ENCODE measurements at regions not wholly inside any gene's neighbourhood (a gene's known extent, or its start where the extent isn't known, plus 50 kb on each side); places are given as distances from the start of the nearest gene placed in this dataset.

DNA sequence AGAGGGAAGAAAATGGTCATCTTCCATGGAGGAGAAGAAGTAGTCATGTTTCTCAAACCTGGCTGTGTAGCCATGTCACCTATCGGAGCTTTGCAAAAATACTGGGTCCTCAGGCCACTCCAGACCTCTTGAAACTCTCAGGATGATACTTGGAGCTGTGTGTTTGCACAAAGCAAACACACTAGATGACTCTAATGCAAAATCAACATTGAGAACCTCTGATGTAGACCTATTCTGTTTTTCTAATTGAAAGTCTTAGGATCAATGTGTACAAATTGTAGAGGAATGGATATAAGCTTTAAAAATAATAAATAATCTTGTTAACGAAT lies 444.3 kb downstream of the RND3 start:
- 94 to 96% methylated on average over 2 of the region's 2 CpGs for WGBS, 2 donors
- intact Hi-C loops (cut with DNase I; ENCODE audit: low total_unique reads), result no loop called here
- TF ChIP-seq POLR2A (IDR thresholded peaks at IDR 0.05), result no peak
- TF ChIP-seq, protein P1, sequence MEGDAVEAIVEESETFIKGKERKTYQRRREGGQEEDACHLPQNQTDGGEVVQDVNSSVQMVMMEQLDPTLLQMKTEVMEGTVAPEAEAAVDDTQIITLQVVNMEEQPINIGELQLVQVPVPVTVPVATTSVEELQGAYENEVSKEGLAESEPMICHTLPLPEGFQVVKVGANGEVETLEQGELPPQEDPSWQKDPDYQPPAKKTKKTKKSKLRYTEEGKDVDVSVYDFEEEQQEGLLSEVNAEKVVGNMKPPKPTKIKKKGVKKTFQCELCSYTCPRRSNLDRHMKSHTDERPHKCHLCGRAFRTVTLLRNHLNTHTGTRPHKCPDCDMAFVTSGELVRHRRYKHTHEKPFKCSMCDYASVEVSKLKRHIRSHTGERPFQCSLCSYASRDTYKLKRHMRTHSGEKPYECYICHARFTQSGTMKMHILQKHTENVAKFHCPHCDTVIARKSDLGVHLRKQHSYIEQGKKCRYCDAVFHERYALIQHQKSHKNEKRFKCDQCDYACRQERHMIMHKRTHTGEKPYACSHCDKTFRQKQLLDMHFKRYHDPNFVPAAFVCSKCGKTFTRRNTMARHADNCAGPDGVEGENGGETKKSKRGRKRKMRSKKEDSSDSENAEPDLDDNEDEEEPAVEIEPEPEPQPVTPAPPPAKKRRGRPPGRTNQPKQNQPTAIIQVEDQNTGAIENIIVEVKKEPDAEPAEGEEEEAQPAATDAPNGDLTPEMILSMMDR (IDR thresholded peaks at IDR 0.05), result no peak
- no peak for DNase-seq (ENCODE audit: low spot score in 2 of 2)
- no peak overlapping the region for H3K4me3 ChIP-seq (ENCODE audit: low read depth, poor library complexity, severe bottlenecking)

DNA sequence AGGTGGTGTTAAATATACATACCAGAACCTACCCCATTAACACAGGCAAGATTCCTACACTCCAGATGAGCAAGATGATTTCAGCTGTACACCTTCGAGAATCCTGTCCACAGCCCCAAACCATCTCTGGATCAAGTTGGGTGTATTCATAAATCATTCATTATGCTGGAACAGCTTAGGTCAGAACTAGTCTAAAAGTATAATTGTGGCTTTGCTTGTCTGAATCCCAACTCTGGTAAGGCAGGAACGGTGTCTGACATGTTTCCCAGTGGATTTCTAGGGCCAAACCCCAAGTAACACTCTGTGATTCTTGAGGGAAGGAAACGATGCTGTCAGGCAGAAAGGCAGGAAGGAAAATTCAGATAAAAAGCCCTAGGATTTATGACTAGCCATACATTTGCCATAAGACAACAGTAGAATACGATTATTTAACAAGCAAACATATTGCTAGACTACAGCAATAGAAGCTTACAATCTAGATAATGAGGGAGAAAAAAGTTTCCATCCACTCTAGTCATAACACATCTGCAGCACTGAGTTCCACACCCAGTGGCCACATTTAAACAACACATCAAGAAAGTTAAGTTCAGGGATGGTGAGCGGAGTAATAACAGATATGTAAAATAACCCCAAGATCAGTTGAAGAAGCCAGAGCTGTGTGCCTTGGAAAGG lies 444.8 kb downstream of the RND3 start:
- no peak overlapping the region for H3K4me3 ChIP-seq (ENCODE audit: low read depth, poor library complexity, severe bottlenecking)
- intact Hi-C loops (cut with DNase I; ENCODE audit: low total_unique reads), result no loop called here
- TF ChIP-seq, protein P1 (IDR thresholded peaks at IDR 0.05), result no peak
- no peak for TF ChIP-seq POLR2A (IDR thresholded peaks at IDR 0.05)
- DNase-seq (ENCODE audit: low spot score in 2 of 2), result no peak
- WGBS, 2 donors, result 70 to 71% methylated on average over 5 of the region's 5 CpGs

GRCh38 chr2:150041722-150042425 lies 445.6 kb downstream of the RND3 start:
- intact Hi-C loops (cut with DNase I; ENCODE audit: low total_unique reads), result no loop called here
- no peak overlapping the region for H3K4me3 ChIP-seq (ENCODE audit: low read depth, poor library complexity, severe bottlenecking)
- no peak for TF ChIP-seq POLR2A (IDR thresholded peaks at IDR 0.05)
- TF ChIP-seq, protein P1 (IDR thresholded peaks at IDR 0.05), result no peak
- no peak for DNase-seq (ENCODE audit: low spot score in 2 of 2)
- 88 to 89% methylated on average over 8 of the region's 8 CpGs for WGBS, 2 donors

- DNase-seq (ENCODE audit: low spot score in 2 of 2), result no peak
- intact Hi-C loops (cut with DNase I; ENCODE audit: low total_unique reads), result no loop called here
- H3K4me3 ChIP-seq (ENCODE audit: low read depth, poor library complexity, severe bottlenecking), result no peak overlapping the region
- TF ChIP-seq POLR2A (IDR thresholded peaks at IDR 0.05), result no peak
- TF ChIP-seq, protein P1 (IDR thresholded peaks at IDR 0.05), result no peak
Measured at GRCh38 chr2:150036622-150037021, 449.0 kb upstream of the MMADHC start.

DNA sequence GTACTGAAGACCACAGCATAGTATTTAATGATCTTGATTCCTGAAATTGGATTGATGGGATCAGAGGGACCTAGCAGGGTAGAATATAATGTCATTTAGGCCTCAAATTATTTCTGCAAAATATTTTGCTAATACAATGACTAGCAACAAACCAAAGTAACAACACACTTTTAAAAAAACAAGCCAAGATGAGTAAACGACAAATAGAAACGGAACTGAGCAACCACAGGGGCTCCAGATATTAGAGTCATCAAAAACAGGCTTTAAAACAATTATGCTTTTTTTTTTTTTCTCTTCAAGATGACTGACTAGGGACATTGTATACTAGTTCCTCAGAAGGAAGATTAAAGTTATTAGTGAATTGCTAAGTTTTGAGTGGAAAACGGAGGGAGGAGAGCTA lies 447.1 kb upstream of the MMADHC start:
- TF ChIP-seq, protein P1 (IDR thresholded peaks at IDR 0.05), result no peak
- no peak for TF ChIP-seq POLR2A (IDR thresholded peaks at IDR 0.05)
- H3K4me3 ChIP-seq (ENCODE audit: low read depth, poor library complexity, severe bottlenecking), result no peak overlapping the region
- DNase-seq (ENCODE audit: low spot score in 2 of 2), result no peak
- intact Hi-C loops (cut with DNase I; ENCODE audit: low total_unique reads), result no loop called here
- WGBS, 2 donors, result 93 to 95% methylated on average over 3 of the region's 3 CpGs

Measured in lower leg skin (tissue), 4 donors.